OCI-LY7 (cell line): ENCODE measurements at regions not wholly inside any gene's neighbourhood (a gene's known extent, or its start where the extent isn't known, plus 50 kb on each side); places are given as distances from the start of the nearest gene placed in this dataset.

Source experiments
- BruUV-seq: library from RNA; stranded (reverse); fragments of 400-500 nt; replicated peaks from 2 replicates; lab custom pipeline; 2021; lab: Mats Ljungman, UMichigan
- CTCF ChIA-PET: fragments of 300-600 bp; sonication (Branson Sonifier 250); formaldehyde crosslinking; loops from one replicate; lab custom pipeline; 2022; ENCODE audit warnings: antibody characterized with exemption; ENCODE audit not compliant: unreplicated experiment; lab: Charles Lee
- POLR2A ChIA-PET: fragments of 300-600 bp; sonication (Branson Sonifier 250); formaldehyde crosslinking; loops from one replicate; lab custom pipeline; 2022; ENCODE audit warnings: antibody characterized with exemption; lab: Charles Lee
- DNase-seq: peaks from one replicate; pipeline ENCODE4 v3.0.0-alpha.2; 2015; ENCODE audit warnings: low spot score
- H2AFZ ChIP-seq: fragments of 200-600 bp; sonication (generic), shearing (Covaris generic); 2 replicates; pipeline ENCODE4 v1.6.1; 2014; ENCODE audit warnings: mild to moderate bottlenecking, antibody characterized with exemption, low read length, moderate library complexity
- H3K27ac ChIP-seq: fragments of 200-600 bp; sonication (generic); 2 replicates; pipeline ENCODE4 v1.5.1; 2014; ENCODE audit warnings: mixed run types, low read depth, mild to moderate bottlenecking, moderate library complexity, low read length, inconsistent platforms; ENCODE audit not compliant: poor library complexity, severe bottlenecking
- H3K36me3 ChIP-seq: fragments of 200-600 bp; sonication (generic); 2 replicates; pipeline ENCODE4 v1.6.1; 2014; ENCODE audit warnings: mild to moderate bottlenecking, antibody characterized with exemption, low read length, moderate library complexity, mixed read lengths; ENCODE audit not compliant: insufficient read depth
- H3K4me1 ChIP-seq: fragments of 200-600 bp; sonication (generic); 2 replicates; pipeline ENCODE4 v1.5.1; 2014; ENCODE audit warnings: mild to moderate bottlenecking, low read length; ENCODE audit not compliant: insufficient read depth, poor library complexity, severe bottlenecking
- H3K4me2 ChIP-seq: fragments of 200-600 bp; sonication (generic); 2 replicates; pipeline ENCODE4 v1.6.1; 2014; ENCODE audit warnings: mild to moderate bottlenecking, low read length
- H3K4me3 ChIP-seq: fragments of 200-600 bp; sonication (generic); 2 replicates; pipeline ENCODE4 v1.5.1; 2014; ENCODE audit warnings: mild to moderate bottlenecking, low read depth, low read length; ENCODE audit not compliant: poor library complexity, severe bottlenecking
- H3K79me2 ChIP-seq: fragments of 200-600 bp; sonication (generic); 2 replicates; pipeline ENCODE4 v1.6.1; 2016; ENCODE audit warnings: low read depth, mild to moderate bottlenecking, low read length, moderate library complexity, mixed read lengths; ENCODE audit not compliant: insufficient read depth
- H3K9me2 ChIP-seq: fragments of 200-600 bp; sonication (generic); 2 replicates; pipeline ENCODE4 v1.6.1; 2016; ENCODE audit warnings: mild to moderate bottlenecking, low read length, mixed read lengths; ENCODE audit not compliant: insufficient read depth
- H3K9me3 ChIP-seq: fragments of 200-600 bp; sonication (generic); 2 replicates; pipeline ENCODE4 v1.6.1; 2014; ENCODE audit warnings: mild to moderate bottlenecking, mixed run types, low read length, mixed read lengths
- H4K20me1 ChIP-seq: fragments of 200-600 bp; sonication (generic); 2 replicates; pipeline ENCODE4 v1.6.1; 2014; ENCODE audit warnings: mild to moderate bottlenecking, antibody characterized with exemption, low read length, moderate library complexity, mixed read lengths; ENCODE audit not compliant: insufficient read depth
- CTCF ChIP-seq: fragments of 200-600 bp; sonication (generic); conservative IDR thresholded peaks from 2 replicates; pipeline ENCODE4 v1.5.1; 2014; ENCODE audit warnings: mild to moderate bottlenecking, antibody characterized with exemption, low read length, moderate library complexity, mixed read lengths
- EZH2phosphoT487 ChIP-seq: fragments of 200-600 bp; sonication (generic); IDR thresholded peaks from 2 replicates; pipeline ENCODE4 v1.6.1; 2018; ENCODE audit warnings: low read depth, borderline replicate concordance, mild to moderate bottlenecking, mixed run types, antibody characterized with exemption, low read length, moderate library complexity, mixed read lengths
- intact Hi-C: fragments of 100-400 bp; cut with micrococcal nuclease; formaldehyde crosslinking; loops from one replicate; pipeline ENCODE4 v1.10.0; 2022; ENCODE audit not compliant: unreplicated experiment

- H3K4me1 ChIP-seq = no peaks in the 10 kb centered on the region
- ChIA-PET CTCF (interaction anchor here (0.6 kb wide), 2 partner anchors 97 to 390 kb away, joined by 4 to 11 read pairs; no protein-coding TSS in a partner anchor), POLR2A (interaction anchor here (0.6 to 1.7 kb wide), 5 partner anchors 11 to 133 kb away, joined by 3 to 4 read pairs (median 4); no protein-coding TSS in a partner anchor)
- no peak overlapping the region for H3K27ac ChIP-seq
- peak; percentile 70 for DNase-seq
- intact Hi-C loops = loop anchor here (1.0 kb wide), 1 partner anchor 258 kb away; no protein-coding TSS in a partner anchor
- BruUV-seq = no TSS peak
- H3K36me3 ChIP-seq = no peaks in the 10 kb centered on the region
- no peaks in the 10 kb centered on the region for H3K9me3 ChIP-seq
- no peak overlapping the region for H3K4me2 ChIP-seq
- H4K20me1 ChIP-seq = no peaks in the 10 kb centered on the region
- no peaks in the 10 kb centered on the region for H3K9me2 ChIP-seq
- H3K4me3 ChIP-seq = no peak overlapping the region
- no peaks in the 10 kb centered on the region for H3K79me2 ChIP-seq
- no peak overlapping the region for H2AFZ ChIP-seq
- peak; percentile 79 for TF ChIP-seq CTCF
- TF ChIP-seq EZH2phosphoT487 = no peak
Measured at GRCh38 chr4:120977435-120977997, 55.0 kb upstream of the PRDM5 start.

- no peaks in the 10 kb centered on the region for H3K36me3 ChIP-seq
- ChIA-PET POLR2A (interaction anchor here (0.5 kb wide), 1 partner anchor 268 kb away, joined by 3 read pairs; no protein-coding TSS in a partner anchor), CTCF (interaction anchor here (0.5 kb wide), 1 partner anchor 255 kb away, joined by 3 read pairs; no protein-coding TSS in a partner anchor)
- H4K20me1 ChIP-seq = no peaks in the 10 kb centered on the region
- no peak overlapping the region for H3K4me3 ChIP-seq
- DNase-seq = no peak
- no peak overlapping the region for H3K4me2 ChIP-seq
- BruUV-seq = no TSS peak
- TF ChIP-seq CTCF (no peak), EZH2phosphoT487 (no peak)
- no peaks in the 10 kb centered on the region for H3K9me2 ChIP-seq
- H3K4me1 ChIP-seq = no peaks in the 10 kb centered on the region
- H2AFZ ChIP-seq = no peak overlapping the region
- no peak overlapping the region for H3K27ac ChIP-seq
- intact Hi-C loops = no loop called here
- H3K9me3 ChIP-seq = no peaks in the 10 kb centered on the region
- no peaks in the 10 kb centered on the region for H3K79me2 ChIP-seq
Measured at GRCh38 chr4:120973207-120973606, 50.7 kb upstream of the PRDM5 start.
